Activated CD4-positive, alpha-beta T cell treated with anti-CD3 and anti-CD28 coated beads, Interleukin-10, Interleukin-2, amounts not matched to agents 100 ng/mL and 50 ng/mL, durations not matched to agents 16 hours and 8 hours (primary cell): ENCODE measurements at regions not wholly inside any gene's neighbourhood (a gene's known extent, or its start where the extent isn't known, plus 50 kb on each side); places are given as distances from the start of the nearest gene placed in this dataset.

Source experiments
- DNase-seq: peaks from one replicate; pipeline ENCODE4 v3.0.0-alpha.2; 2020

GRCh38 chr7:12133865-12134264, 77.2 kb upstream of the TMEM106B start:
- no peak for DNase-seq

- DNase-seq = no peak
Observed at GRCh38 chr7:12136523-12136922, 74.6 kb upstream of the TMEM106B start.

GRCh38 chr7:12137283-12137682, 73.8 kb upstream of the TMEM106B start:
- no peak for DNase-seq

- DNase-seq = no peak
Observed at GRCh38 chr7:12138421-12138820, 72.7 kb upstream of the TMEM106B start.

GRCh38 chr7:12139416-12139815, 71.7 kb upstream of the TMEM106B start:
- DNase-seq = no peak

GRCh38 chr7:12146813-12147212, 64.3 kb upstream of the TMEM106B start:
- no peak for DNase-seq

GRCh38 chr7:12152196-12152918, 58.7 kb upstream of the TMEM106B start:
- no peak for DNase-seq

GRCh38 chr7:12154119-12154518, 57.0 kb upstream of the TMEM106B start:
- no peak for DNase-seq

- DNase-seq = no peak
Observed at GRCh38 chr7:12157517-12157916, 53.6 kb upstream of the TMEM106B start.

- no peak for DNase-seq
Observed at GRCh38 chr7:12158334-12159060, 52.6 kb upstream of the TMEM106B start.

GRCh38 chr7:12161146-12161545, 49.9 kb upstream of the TMEM106B start:
- no peak for DNase-seq
